MM.1S (cell line): ENCODE measurements at regions not wholly inside any gene's neighbourhood (a gene's known extent, or its start where the extent isn't known, plus 50 kb on each side); places are given as distances from the start of the nearest gene placed in this dataset.
"Not testable (repeated sequence)": the region's sequence is repeated elsewhere in the genome, so short reads cannot be mapped to it uniquely, and the experiment has no call there.

ENCODE experiments used
- DNase-seq: peaks from one replicate; pipeline ENCODE4 v3.0.0-alpha.2; 2015
- H2AFZ ChIP-seq: fragments of 300-600 bp; sonication (generic); 2 replicates; pipeline ENCODE4 v1.6.0; 2016; ENCODE audit warnings: antibody characterized with exemption, low read length
- H3F3A ChIP-seq: fragments of 300-600 bp; sonication (generic); 2 replicates; pipeline ENCODE4 v1.6.1; 2016; ENCODE audit warnings: mild to moderate bottlenecking, antibody characterized with exemption, low read length, moderate library complexity, mixed read lengths; ENCODE audit not compliant: insufficient read depth
- H3K27ac ChIP-seq: fragments of 300-600 bp; sonication (generic); 2 replicates; pipeline ENCODE4 v1.5.1; 2016; ENCODE audit warnings: mild to moderate bottlenecking, low read length
- H3K27me3 ChIP-seq: fragments of 300-600 bp; sonication (generic); replicated peaks from 2 replicates; pipeline ENCODE4 v1.6.0; 2016; ENCODE audit warnings: low read length; ENCODE audit not compliant: insufficient read depth
- H3K36me3 ChIP-seq: fragments of 300-600 bp; sonication (generic); replicated peaks from 2 replicates; pipeline ENCODE4 v1.6.1; 2016; ENCODE audit warnings: mild to moderate bottlenecking, low read length, mixed read lengths; ENCODE audit not compliant: insufficient read depth
- H3K4me1 ChIP-seq: fragments of 300-600 bp; sonication (generic); 2 replicates; pipeline ENCODE4 v1.6.1; 2016; ENCODE audit warnings: low read length, mixed read lengths
- H3K4me2 ChIP-seq: fragments of 300-600 bp; sonication (generic); 2 replicates; pipeline ENCODE4 v1.6.0; 2016; ENCODE audit warnings: low read depth, low read length
- H3K4me3 ChIP-seq: fragments of 300-600 bp; sonication (generic); 2 replicates; pipeline ENCODE4 v1.5.1; 2016; ENCODE audit warnings: low read length, mixed read lengths
- H3K79me2 ChIP-seq: fragments of 300-600 bp; sonication (generic); 2 replicates; pipeline ENCODE4 v1.6.1; 2016; ENCODE audit warnings: mixed run types, low read length, mixed read lengths
- H3K9ac ChIP-seq: fragments of 300-600 bp; sonication (generic); 2 replicates; pipeline ENCODE4 v1.6.1; 2016; ENCODE audit warnings: low read length, mixed read lengths
- H3K9me2 ChIP-seq: fragments of 300-600 bp; sonication (generic); replicated peaks from 2 replicates; pipeline ENCODE4 v1.6.1; 2016; ENCODE audit warnings: mild to moderate bottlenecking, low read length, mixed read lengths; ENCODE audit not compliant: insufficient read depth
- H3K9me3 ChIP-seq: fragments of 300-600 bp; sonication (generic); replicated peaks from 2 replicates; pipeline ENCODE4 v1.6.1; 2016; ENCODE audit warnings: mild to moderate bottlenecking, low read length, mixed read lengths; ENCODE audit not compliant: insufficient read depth
- H4K20me1 ChIP-seq: fragments of 300-600 bp; sonication (generic); 2 replicates; pipeline ENCODE4 v1.6.1; 2016; ENCODE audit warnings: mild to moderate bottlenecking, low read length, moderate library complexity, mixed read lengths; ENCODE audit not compliant: insufficient read depth
- EZH2 ChIP-seq: fragments of 300-600 bp; sonication (generic); optimal IDR thresholded peaks from 2 replicates; pipeline ENCODE3; 2017; ENCODE audit warnings: low read depth, mild to moderate bottlenecking, antibody characterized with exemption, low read length, mixed read lengths
- EZH2phosphoT487 ChIP-seq: fragments of 300-600 bp; sonication (generic); IDR thresholded peaks from 2 replicates; pipeline ENCODE4 v1.6.1; 2018; ENCODE audit warnings: antibody characterized with exemption, low read length
- TF ChIP-seq, protein P1 (sequence below): fragments of 300-600 bp; sonication (generic); IDR thresholded peaks from 2 replicates; pipeline ENCODE4 v1.5.1; 2016; ENCODE audit warnings: antibody characterized with exemption, low read length, mixed read lengths

DNA sequence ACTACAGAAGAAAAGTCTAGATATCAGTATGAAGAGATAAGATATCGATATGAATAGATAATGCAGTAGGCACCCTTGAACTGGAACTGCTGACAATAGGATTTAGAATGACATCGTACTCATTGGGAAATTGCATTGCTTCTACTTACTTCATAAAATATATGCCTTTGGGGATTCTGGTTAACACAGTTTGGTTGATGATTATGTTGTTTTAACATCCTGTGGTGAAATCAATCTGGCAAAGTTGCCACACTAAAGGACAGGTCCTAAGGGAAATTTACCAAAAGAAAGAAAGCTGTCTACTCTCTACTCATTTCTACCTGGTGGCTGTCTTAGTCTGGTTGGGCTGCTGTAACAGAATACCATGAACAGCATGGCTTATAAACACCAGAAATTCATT, 417.4 kb upstream of the DPH6 start:
- TF ChIP-seq EZH2 = no peak
- Histone ChIP-seq H3K27ac (no peak overlapping the region), H3K4me1 (no peaks in the 10 kb centered on the region), H3K9ac (no peak overlapping the region), H3K4me2 (no peak overlapping the region), H3K27me3 (no peaks in the 10 kb centered on the region), H3K4me3 (no peak overlapping the region), H2AFZ (no peak overlapping the region), H3K9me3 (no peaks in the 10 kb centered on the region), H3F3A (no peaks in the 10 kb centered on the region), H3K9me2 (no peaks in the 10 kb centered on the region), H4K20me1 (no peaks in the 10 kb centered on the region), H3K36me3 (no peaks in the 10 kb centered on the region), H3K79me2 (no peaks in the 10 kb centered on the region)
- DNase-seq = no peak

DNA sequence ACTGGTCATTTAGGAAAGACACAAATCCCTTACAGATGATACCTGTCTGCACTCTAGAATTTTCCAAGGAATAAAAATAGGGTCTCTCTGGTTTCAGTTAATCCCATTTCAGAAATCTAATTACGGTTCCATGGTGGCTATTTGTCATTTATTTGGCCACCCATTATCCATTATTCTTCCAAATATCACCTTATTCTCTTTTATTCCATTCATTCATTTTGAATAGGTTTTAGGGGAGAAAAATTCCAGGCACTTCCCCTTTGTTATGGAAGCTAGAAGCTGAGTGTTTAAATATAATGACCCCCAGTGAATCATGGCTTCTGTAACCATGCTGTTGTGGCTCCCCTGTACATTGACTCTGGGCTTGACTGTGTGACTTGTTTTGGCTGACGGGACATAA, 420.8 kb upstream of the DPH6 start:
- H3K4me1 ChIP-seq = no peaks in the 10 kb centered on the region
- DNase-seq = no peak
- no peaks in the 10 kb centered on the region for H3F3A ChIP-seq
- H3K4me2 ChIP-seq = no peak overlapping the region
- H3K9ac ChIP-seq = no peak overlapping the region
- no peaks in the 10 kb centered on the region for H3K36me3 ChIP-seq
- H3K27me3 ChIP-seq = no peaks in the 10 kb centered on the region
- no peak overlapping the region for H3K27ac ChIP-seq
- no peak overlapping the region for H3K4me3 ChIP-seq
- TF ChIP-seq EZH2 (no peak), EZH2phosphoT487 (no peak)
- TF ChIP-seq, protein P1, sequence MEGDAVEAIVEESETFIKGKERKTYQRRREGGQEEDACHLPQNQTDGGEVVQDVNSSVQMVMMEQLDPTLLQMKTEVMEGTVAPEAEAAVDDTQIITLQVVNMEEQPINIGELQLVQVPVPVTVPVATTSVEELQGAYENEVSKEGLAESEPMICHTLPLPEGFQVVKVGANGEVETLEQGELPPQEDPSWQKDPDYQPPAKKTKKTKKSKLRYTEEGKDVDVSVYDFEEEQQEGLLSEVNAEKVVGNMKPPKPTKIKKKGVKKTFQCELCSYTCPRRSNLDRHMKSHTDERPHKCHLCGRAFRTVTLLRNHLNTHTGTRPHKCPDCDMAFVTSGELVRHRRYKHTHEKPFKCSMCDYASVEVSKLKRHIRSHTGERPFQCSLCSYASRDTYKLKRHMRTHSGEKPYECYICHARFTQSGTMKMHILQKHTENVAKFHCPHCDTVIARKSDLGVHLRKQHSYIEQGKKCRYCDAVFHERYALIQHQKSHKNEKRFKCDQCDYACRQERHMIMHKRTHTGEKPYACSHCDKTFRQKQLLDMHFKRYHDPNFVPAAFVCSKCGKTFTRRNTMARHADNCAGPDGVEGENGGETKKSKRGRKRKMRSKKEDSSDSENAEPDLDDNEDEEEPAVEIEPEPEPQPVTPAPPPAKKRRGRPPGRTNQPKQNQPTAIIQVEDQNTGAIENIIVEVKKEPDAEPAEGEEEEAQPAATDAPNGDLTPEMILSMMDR = no peak
- H4K20me1 ChIP-seq = no peaks in the 10 kb centered on the region
- H3K79me2 ChIP-seq = no peaks in the 10 kb centered on the region
- no peak overlapping the region for H2AFZ ChIP-seq
- no peaks in the 10 kb centered on the region for H3K9me2 ChIP-seq
- H3K9me3 ChIP-seq = no peaks in the 10 kb centered on the region

DNA sequence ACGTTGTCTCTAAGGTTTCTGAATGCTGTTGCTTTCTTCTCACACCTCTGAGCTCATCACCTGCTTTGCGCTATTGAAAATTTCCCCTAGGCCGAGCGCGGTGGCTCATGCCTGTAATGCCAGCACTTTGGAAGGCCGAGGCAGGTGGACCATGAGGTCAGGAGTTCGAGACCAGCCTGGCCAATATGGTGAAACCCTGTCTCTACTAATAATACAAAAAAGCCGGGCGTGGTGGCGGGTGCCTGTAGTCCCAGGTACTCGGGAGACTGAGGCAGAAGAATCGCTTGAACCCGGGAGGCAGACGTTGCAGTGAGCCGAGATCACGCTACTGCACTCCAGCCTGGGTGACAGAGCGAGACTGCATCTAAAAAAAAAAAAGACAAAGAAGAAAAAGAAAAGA, 422.0 kb upstream of the DPH6 start:
- H3F3A ChIP-seq, H3K9me3 ChIP-seq, H2AFZ ChIP-seq, H3K79me2 ChIP-seq, H3K4me3 ChIP-seq, H3K36me3 ChIP-seq, H3K27me3 ChIP-seq, H3K4me1 ChIP-seq, H3K4me2 ChIP-seq, DNase-seq, H3K9me2 ChIP-seq, H3K9ac ChIP-seq, H3K27ac ChIP-seq, H4K20me1 ChIP-seq: not testable (repeated sequence)

DNA sequence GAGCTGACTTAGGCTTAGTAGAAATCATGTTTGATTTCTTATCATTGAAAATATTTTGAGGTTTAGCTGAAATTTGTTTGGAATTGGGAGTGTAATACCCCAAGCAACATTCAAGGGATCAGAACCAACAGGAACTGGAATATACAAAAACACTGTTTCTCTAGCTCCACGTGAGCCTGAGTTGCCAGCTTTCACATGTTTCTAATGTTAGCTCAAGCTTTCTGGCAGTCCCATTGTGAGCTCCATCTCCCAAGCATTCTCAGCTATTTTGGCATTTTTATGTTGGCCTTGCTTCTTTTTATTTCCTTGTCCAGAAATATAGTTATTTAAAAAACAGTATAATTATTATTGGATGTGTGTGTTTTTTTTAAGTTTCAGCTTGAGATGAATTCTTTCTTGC, 427.1 kb upstream of the DPH6 start:
- Histone ChIP-seq H3K36me3 (no peaks in the 10 kb centered on the region), H3K79me2 (no peaks in the 10 kb centered on the region), H2AFZ (no peak overlapping the region), H3K4me1 (no peaks in the 10 kb centered on the region), H3K4me2 (no peak overlapping the region), H3K9me3 (no peaks in the 10 kb centered on the region), H4K20me1 (no peaks in the 10 kb centered on the region), H3K9me2 (no peaks in the 10 kb centered on the region), H3K4me3 (no peak overlapping the region), H3K27me3 (no peaks in the 10 kb centered on the region), H3K27ac (no peak overlapping the region), H3K9ac (no peak overlapping the region), H3F3A (no peaks in the 10 kb centered on the region)
- TF ChIP-seq, protein P1 = no peak
- no peak for TF ChIP-seq EZH2
- TF ChIP-seq EZH2phosphoT487 = no peak
- no peak for DNase-seq
